ENCODE measurements at regions not wholly inside any gene's neighbourhood (a gene's known extent, or its start where the extent isn't known, plus 50 kb on each side); places are given as distances from the start of the nearest gene placed in this dataset.

- BruUV-seq (replicated peaks) = no TSS peak
- TF ChIP-seq STAT5A (IDR thresholded peaks at IDR 0.05; ENCODE audit: borderline replicate concordance, low read length) (no peak), RBM22 (IDR thresholded peaks at IDR 0.05; ENCODE audit: low read depth, low read length, poor library complexity, severe bottlenecking) (no peak), SFPQ (IDR thresholded peaks at IDR 0.05; ENCODE audit: low read depth, low read length) (no peak), GTF2E2 (tag; IDR thresholded peaks at IDR 0.05) (peak; percentile 59; the same call in 1 of the 2 replicates), PATZ1 (CRISPR knock-in tag; IDR thresholded peaks at IDR 0.05; ENCODE audit: borderline replicate concordance) (no peak), HMBOX1 (IDR thresholded peaks at IDR 0.05) (no peak), CREB5 (CRISPR knock-in tag; IDR thresholded peaks at IDR 0.05) (no peak), SMARCC2 (IDR thresholded peaks at IDR 0.05; ENCODE audit: low read depth) (no peak), TCFL5 (CRISPR knock-in tag; conservative IDR thresholded peaks at IDR 0.05) (no peak), CEBPB (tag; IDR thresholded peaks at IDR 0.05) (no peak), FOXJ3 (CRISPR knock-in tag; IDR thresholded peaks at IDR 0.05) (no peak), POLR2A (conservative IDR thresholded peaks at IDR 0.05) (no peak)
Measured at GRCh38 chr6:110537208-110538123, 61.1 kb upstream of the SLC22A16 start.

More at GRCh38 chr6:110537208-110538123, 61.1 kb upstream of the SLC22A16 start:
- ATAC-seq = 0 out of 3 replicates have a peak, but pooled peaks have one; percentile 46
- Histone ChIP-seq H3K9me3 (replicated peaks; ENCODE audit: control insufficient read depth, insufficient read depth, low read depth, low read length) (no peaks in the 10 kb centered on the region), H3K36me3 (ENCODE audit: control insufficient read depth, insufficient read depth, low read length) (no peaks in the 10 kb centered on the region), H3K27ac (ENCODE audit: extremely low read depth, low read depth, low read length) (peak overlapping the region; percentile 3; the same call in 1 of the 3 replicates), H3K4me1 (replicated peaks in 1 of 2; ENCODE audit: control insufficient read depth in 2 of 2, insufficient read depth in 2 of 2, low read length in 2 of 2) (peaks cover 0 to 6% of the 10 kb centered on the region in 2 experiments; a peak in 2 of 5 replicates), H3K79me2 (ENCODE audit: control insufficient read depth, insufficient read depth, low read length) (no peaks in the 10 kb centered on the region), H2AFZ (ENCODE audit: low read depth, low read length) (peak overlapping the region; percentile 26; the same call in 1 of the 2 replicates), H3K27me3 (ENCODE audit: control insufficient read depth in 2 of 2, insufficient read depth in 2 of 2, low read length in 2 of 2) (peaks cover 0 to 7% of the 10 kb centered on the region in 2 experiments; a peak in 2 of 5 replicates), H3K4me3 (no peak overlapping the region), H4K20me1 (replicated peaks; ENCODE audit: control insufficient read depth, insufficient read depth, low read length) (no peaks in the 10 kb centered on the region), H3K9me1 (ENCODE audit: control insufficient read depth, insufficient read depth, low read length) (no peaks in the 10 kb centered on the region), H3K4me2 (ENCODE audit: insufficient read depth, low read length) (peak overlapping the region; percentile 4; the same call in 1 of the 2 replicates), H3K9ac (ENCODE audit: insufficient read depth in 1 of 2, low read depth in 2 of 2, low read length in 2 of 2) (no peak overlapping the region)
- intact Hi-C loops (cut with micrococcal nuclease) = no loop called here
- CTCF ChIA-PET (ENCODE audit: low intra/inter-chr PET ratio) = no interaction called here
- FAIRE-seq = peak; percentile 6
- 4% methylated on average over 8 of the region's 8 CpGs for WGBS (ENCODE audit: insufficient coverage, low coverage, missing lambda C conversion rate)
- POLR2A ChIA-PET = interaction anchor here (1.2 to 1.4 kb wide), 3 partner anchors 8 to 420 kb away, joined by 3 to 5 read pairs (median 3); partner anchors contain the start of gene GTF3C6
- in situ Hi-C loops (cut with MboI) = no loop called here
- DNase-seq (ENCODE audit: extremely low read depth in 1 of 4, low spot score in 3 of 4) = peak in 1 of 4 experiments; percentile 21

Measured in K562 (cell line).